ENCODE measurements at regions not wholly inside any gene's neighbourhood (a gene's known extent, or its start where the extent isn't known, plus 50 kb on each side); places are given as distances from the start of the nearest gene placed in this dataset.

- DNase-seq (ENCODE audit: low spot score), result no peak
These were observed 66.0 kb upstream of the DSEL start for GRCh38 chr18:67582488-67582887.

GRCh38 chr18:67581178-67581577 lies 64.7 kb upstream of the DSEL start:
- no peak for TF ChIP-seq CTCF (IDR thresholded peaks at IDR 0.05; ENCODE audit: extremely low read depth, missing control alignments)
- DNase-seq (ENCODE audit: low spot score), result no peak

More at GRCh38 chr18:67582488-67582887, 66.0 kb upstream of the DSEL start:
- TF ChIP-seq CTCF (IDR thresholded peaks at IDR 0.05; ENCODE audit: extremely low read depth, missing control alignments), result no peak

- no peak for TF ChIP-seq CTCF (IDR thresholded peaks at IDR 0.05; ENCODE audit: extremely low read depth, missing control alignments)
- no peak for DNase-seq (ENCODE audit: low spot score)
These were observed 60.9 kb upstream of the DSEL start for GRCh38 chr18:67577386-67577785.

GRCh38 chr18:67574749-67575148 lies 58.2 kb upstream of the DSEL start:
- TF ChIP-seq CTCF (IDR thresholded peaks at IDR 0.05; ENCODE audit: extremely low read depth, missing control alignments), result no peak
- DNase-seq (ENCODE audit: low spot score), result no peak

- DNase-seq (ENCODE audit: low spot score), result no peak
- no peak for TF ChIP-seq CTCF (IDR thresholded peaks at IDR 0.05; ENCODE audit: extremely low read depth, missing control alignments)
These were observed 51.6 kb upstream of the DSEL start for GRCh38 chr18:67568166-67568565.
